Ascending aorta (tissue), 2 donors: ENCODE measurements at regions not wholly inside any gene's neighbourhood (a gene's known extent, or its start where the extent isn't known, plus 50 kb on each side); places are given as distances from the start of the nearest gene placed in this dataset.

Experiments
- DNase-seq, 2 donors: peaks; one replicate each; pipeline ENCODE4 v3.0.0-alpha.2; 2019; ENCODE audit warnings: low spot score in 2 of 2
- H3K27ac ChIP-seq, 2 donors: fragments of 200-600 bp; sonication (generic); one replicate each; pipeline ENCODE4 v1.5.1; 2016 to 2017; ENCODE audit warnings: mild to moderate bottlenecking in 1 of 2
- H3K27me3 ChIP-seq: fragments of 200-600 bp; sonication (generic); one replicate; pipeline ENCODE4 v1.5.1; 2017
- H3K36me3 ChIP-seq, 2 donors: fragments of 200-600 bp; sonication (generic); one replicate each; pipeline ENCODE4 v1.5.1; 2016
- H3K4me1 ChIP-seq, 2 donors: fragments of 200-600 bp; sonication (generic); one replicate each; pipeline ENCODE4 v1.5.1; 2016 to 2017; ENCODE audit warnings: mild to moderate bottlenecking in 1 of 2
- H3K4me3 ChIP-seq, 2 donors: fragments of 200-600 bp; sonication (generic); one replicate each; pipeline ENCODE4 v1.5.1; 2016 to 2017; ENCODE audit warnings: mild to moderate bottlenecking in 1 of 2
- H3K9me3 ChIP-seq, 2 donors: fragments of 200-600 bp; sonication (generic); one replicate each; pipeline ENCODE4 v1.5.1; 2016
- intact Hi-C: fragments of 100-400 bp; cut with DNase I; formaldehyde crosslinking; loops from one replicate; pipeline ENCODE4 v1.15.1; 2023
- TF ChIP-seq, protein P1 (sequence below), 3 experiments: fragments of 200-600 bp in 2 of 3; fragments of 450-650 bp in 1 of 3; sonication (generic) in 2 of 3; IDR thresholded peaks; one replicate each; pipeline ENCODE4 v1.5.1; 2016 to 2019; ENCODE audit warnings: antibody characterized with exemption in 3 of 3, mild to moderate bottlenecking in 1 of 3, moderate library complexity in 1 of 3

DNA sequence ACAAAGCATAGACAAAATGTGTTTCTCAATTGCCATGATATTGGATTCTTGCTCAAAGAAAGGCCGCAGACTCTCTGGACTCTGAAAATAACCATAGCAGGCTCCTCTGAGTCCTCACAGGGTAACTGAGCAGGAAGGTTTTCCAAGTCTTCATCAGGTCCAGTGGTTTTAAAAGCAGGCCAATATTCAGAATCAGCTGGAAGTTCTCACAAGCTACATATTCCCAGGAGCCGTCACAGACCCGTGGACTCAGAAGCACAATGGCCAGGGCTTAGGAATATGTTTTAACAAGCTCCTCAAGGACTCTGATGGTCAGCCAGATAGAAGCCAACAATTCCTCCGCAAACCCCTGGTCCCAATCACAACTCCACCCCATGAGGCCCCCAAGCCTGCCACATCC, 256.1 kb upstream of the ADAMTS9 start:
- no peak for DNase-seq
- Histone ChIP-seq H3K36me3 (no peaks in the 10 kb centered on the region), H3K4me3 (no peak overlapping the region), H3K27ac (peak overlapping the region in 1 of 2 donors; percentile 76), H3K4me1 (peaks cover 0 to 14% of the 10 kb centered on the region in 2 donors), H3K27me3 (no peaks in the 10 kb centered on the region), H3K9me3 (no peaks in the 10 kb centered on the region)
- intact Hi-C loops: loop anchor here (5.0 kb wide), 1 partner anchor 42 kb away; no protein-coding TSS in a partner anchor
- TF ChIP-seq, protein P1, sequence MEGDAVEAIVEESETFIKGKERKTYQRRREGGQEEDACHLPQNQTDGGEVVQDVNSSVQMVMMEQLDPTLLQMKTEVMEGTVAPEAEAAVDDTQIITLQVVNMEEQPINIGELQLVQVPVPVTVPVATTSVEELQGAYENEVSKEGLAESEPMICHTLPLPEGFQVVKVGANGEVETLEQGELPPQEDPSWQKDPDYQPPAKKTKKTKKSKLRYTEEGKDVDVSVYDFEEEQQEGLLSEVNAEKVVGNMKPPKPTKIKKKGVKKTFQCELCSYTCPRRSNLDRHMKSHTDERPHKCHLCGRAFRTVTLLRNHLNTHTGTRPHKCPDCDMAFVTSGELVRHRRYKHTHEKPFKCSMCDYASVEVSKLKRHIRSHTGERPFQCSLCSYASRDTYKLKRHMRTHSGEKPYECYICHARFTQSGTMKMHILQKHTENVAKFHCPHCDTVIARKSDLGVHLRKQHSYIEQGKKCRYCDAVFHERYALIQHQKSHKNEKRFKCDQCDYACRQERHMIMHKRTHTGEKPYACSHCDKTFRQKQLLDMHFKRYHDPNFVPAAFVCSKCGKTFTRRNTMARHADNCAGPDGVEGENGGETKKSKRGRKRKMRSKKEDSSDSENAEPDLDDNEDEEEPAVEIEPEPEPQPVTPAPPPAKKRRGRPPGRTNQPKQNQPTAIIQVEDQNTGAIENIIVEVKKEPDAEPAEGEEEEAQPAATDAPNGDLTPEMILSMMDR (IDR thresholded peaks at IDR 0.05): no peak

DNA sequence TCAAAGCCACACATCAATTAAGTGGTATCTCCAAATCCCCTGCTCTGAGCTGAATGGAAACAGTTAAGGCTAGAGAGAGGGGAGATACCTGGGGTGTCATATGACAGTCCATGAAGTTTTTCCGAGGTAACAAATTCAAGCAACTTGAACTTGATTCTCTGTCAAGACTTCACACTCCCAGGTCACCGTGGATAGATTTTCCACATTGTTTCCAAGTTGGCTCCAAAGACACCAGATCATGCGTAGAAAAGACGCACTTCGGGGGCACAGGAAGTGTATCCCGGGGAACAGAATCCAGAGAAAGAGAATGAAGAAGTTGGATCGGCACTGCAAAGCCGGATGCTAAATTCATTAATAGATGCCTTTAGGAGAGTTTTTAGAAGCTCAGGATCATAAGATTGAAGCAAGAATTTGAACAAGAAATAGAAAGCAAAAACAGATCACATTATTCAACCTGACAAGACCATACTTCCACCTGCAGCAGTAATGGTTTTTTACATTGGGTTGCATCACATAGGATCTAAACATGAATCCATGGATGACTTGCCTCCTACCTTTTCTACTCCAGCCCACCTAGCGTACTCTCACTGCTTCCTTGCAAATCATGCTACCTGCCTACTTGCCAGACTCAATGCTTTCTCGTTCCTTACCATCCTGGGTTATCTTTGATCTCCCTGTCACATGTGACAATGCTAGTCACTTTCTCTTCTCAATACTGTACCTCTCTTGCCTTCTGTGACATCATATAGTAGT, 253.0 kb upstream of the ADAMTS9 start:
- DNase-seq: no peak
- H3K9me3 ChIP-seq: no peaks in the 10 kb centered on the region
- intact Hi-C loops: loop anchor here (5.0 kb wide), 1 partner anchor 38 kb away; no protein-coding TSS in a partner anchor
- TF ChIP-seq, protein P1 (IDR thresholded peaks at IDR 0.05): no peak
- no peaks in the 10 kb centered on the region for H3K27me3 ChIP-seq
- H3K27ac ChIP-seq: no peak overlapping the region
- no peaks in the 10 kb centered on the region for H3K36me3 ChIP-seq
- H3K4me1 ChIP-seq: peaks cover 3 to 22% of the 10 kb centered on the region in 2 donors
- no peak overlapping the region for H3K4me3 ChIP-seq

DNA sequence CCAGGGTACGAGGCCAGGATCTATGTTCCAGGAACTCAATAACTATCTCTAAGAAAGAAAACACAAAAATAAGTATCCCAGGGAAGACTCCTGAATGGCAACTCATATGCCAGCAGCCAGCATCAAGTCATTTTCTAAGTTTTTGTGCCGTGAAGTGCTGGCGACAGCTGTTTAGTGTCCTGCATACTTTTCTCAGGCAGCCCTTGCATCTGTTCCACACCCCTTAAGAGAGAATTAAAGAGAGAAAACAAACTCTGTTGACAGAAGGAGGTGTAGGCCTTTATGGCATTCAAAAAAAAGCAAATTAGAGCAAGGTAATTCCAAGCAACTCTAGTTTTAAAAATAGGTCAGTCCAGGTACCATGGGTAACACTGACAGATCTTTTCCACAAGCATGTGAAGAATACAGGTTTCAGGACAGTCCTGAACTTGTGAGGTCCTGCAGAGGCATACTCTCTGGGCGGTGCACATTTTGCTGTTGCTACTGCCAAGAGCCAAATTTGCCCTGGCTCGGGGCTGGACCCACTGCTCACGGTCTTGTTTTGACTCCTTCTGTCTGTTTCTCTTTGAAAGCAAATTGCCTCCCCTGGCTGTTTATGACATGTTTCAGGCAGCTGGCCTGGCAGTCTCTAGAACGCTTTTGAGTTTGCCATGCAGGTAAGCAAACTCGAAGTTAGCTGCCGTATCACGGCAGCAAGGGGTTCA, 252.1 kb upstream of the ADAMTS9 start:
- Histone ChIP-seq H3K9me3 (no peaks in the 10 kb centered on the region), H3K27me3 (no peaks in the 10 kb centered on the region), H3K4me1 (peaks cover 3 to 16% of the 10 kb centered on the region in 2 donors), H3K36me3 (no peaks in the 10 kb centered on the region), H3K27ac (no peak overlapping the region), H3K4me3 (no peak overlapping the region)
- TF ChIP-seq, protein P1 (IDR thresholded peaks at IDR 0.05): no peak
- no peak for DNase-seq
- intact Hi-C loops: loop anchor here (5.0 kb wide), 1 partner anchor 38 kb away; no protein-coding TSS in a partner anchor

DNA sequence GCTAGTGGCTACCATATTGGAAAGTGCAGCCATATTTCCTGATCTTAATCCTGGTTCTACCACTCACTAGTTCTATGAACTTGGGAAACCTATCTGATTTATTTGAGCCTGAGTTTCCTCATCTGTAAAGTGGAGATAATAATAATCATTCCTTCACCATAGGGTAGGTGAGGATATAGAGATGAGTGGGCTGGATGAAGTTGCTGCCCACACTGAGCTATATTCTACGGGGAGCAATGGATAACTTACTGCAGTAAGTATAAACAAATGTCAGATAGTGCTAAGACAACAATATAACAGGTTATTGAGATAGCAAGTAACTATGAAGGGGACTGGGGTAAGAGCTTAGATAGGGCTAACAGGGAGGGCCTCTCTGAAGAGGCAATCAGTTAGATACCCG, 251.5 kb upstream of the ADAMTS9 start:
- Histone ChIP-seq H3K27me3 (no peaks in the 10 kb centered on the region), H3K36me3 (no peaks in the 10 kb centered on the region), H3K4me3 (no peak overlapping the region), H3K4me1 (peaks cover 3 to 15% of the 10 kb centered on the region in 2 donors), H3K9me3 (no peaks in the 10 kb centered on the region), H3K27ac (no peak overlapping the region)
- intact Hi-C loops: no loop called here
- TF ChIP-seq, protein P1 (IDR thresholded peaks at IDR 0.05): no peak
- no peak for DNase-seq

DNA sequence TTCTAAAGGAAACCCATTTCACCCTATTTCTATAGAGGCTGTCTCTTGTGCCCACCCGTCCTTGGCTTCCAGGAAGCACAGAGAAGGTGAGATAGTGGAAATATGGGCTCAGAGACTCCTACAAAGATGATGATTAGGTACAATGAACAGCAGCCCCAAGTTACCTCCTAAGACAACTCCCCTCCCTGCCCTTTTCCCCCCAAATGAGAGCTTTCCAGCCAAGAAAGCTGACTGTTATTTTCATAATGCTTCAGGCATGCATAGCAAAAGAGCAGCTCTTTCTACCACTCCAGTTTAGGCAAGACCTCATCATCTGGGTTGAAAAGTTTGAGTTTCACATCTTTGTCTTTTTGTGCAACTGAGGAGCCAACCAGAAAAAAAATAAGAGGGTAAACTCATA, 248.8 kb upstream of the ADAMTS9 start:
- peak overlapping the region; percentile 61 to 71 for H3K27ac ChIP-seq
- no peaks in the 10 kb centered on the region for H3K27me3 ChIP-seq
- H3K9me3 ChIP-seq: peaks cover 3 to 15% of the 10 kb centered on the region in 2 donors
- no peak for DNase-seq
- peak overlapping the region in 1 of 2 donors; percentile 21 for H3K4me3 ChIP-seq
- H3K36me3 ChIP-seq: no peaks in the 10 kb centered on the region
- intact Hi-C loops: no loop called here
- peaks cover 3 to 13% of the 10 kb centered on the region in 2 donors for H3K4me1 ChIP-seq
- TF ChIP-seq, protein P1 (IDR thresholded peaks at IDR 0.05): no peak
